ENCODE measurements at regions not wholly inside any gene's neighbourhood (a gene's known extent, or its start where the extent isn't known, plus 50 kb on each side); places are given as distances from the start of the nearest gene placed in this dataset.

DNA sequence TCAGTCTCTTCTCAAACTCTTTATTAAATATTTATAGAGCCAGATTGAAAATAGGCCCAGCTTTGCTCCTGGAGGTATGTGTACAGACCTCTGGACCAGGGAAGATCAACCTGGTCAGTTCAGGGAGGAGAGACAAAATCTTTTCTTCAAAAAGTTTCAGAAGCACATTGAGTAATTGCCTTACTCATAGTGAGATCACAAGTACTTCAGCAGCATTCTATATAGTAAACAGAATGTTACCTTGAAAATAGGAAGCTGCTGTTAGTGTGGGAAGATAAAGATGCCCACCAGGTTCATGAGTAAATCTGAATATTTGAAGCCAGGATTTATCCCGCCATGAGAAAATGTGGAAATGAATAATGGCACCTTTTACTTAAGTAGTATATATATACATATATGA, 665.9 kb upstream of the CITED2 start:
- no peak for DNase-seq (ENCODE audit: insufficient read length, low spot score)
- FAIRE-seq = peak; percentile 20
- no peak for TF ChIP-seq POLR2A (IDR thresholded peaks at IDR 0.05; ENCODE audit: low read depth, low read length)

DNA sequence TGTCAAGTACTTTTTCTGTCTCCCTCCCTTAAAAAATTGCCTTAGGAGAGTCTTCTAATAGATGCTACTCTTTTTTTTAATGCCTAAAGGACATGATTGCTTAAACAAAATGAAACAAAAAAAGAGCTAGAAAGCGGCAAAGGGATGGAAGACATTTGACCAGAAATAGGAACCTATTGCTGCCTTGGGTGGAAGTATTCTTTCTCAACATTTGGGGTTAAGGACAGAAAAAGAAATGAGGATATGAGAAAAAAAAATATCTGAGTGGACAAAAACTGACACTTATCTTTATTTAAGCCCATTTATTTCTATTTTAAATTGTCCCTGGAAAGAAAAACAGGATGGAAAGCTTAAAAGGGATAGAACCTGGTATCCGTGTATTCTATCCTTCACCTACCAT, 664.9 kb upstream of the CITED2 start:
- no peak for TF ChIP-seq POLR2A (IDR thresholded peaks at IDR 0.05; ENCODE audit: low read depth, low read length)
- no peak for FAIRE-seq
- DNase-seq (ENCODE audit: insufficient read length, low spot score) = no peak

DNA sequence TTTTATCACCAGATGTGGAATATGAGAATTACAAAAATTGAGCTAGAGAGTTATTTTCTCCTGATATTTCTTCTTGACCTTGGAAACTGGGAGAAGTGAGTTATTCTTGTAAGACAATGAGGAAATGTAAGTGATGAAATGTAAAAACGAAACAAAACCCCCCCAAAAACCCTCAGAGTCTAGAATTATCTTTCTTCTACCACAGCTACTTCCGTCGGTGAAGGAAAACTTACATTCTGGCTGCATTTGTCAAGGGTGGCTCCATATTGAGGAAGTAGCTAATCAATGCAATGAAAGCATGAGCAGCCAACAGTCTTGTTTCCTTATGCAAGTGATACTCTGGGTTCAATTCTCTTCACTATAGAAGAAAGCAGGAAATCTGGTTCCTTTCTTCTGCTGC, 661.7 kb upstream of the CITED2 start:
- no peak for FAIRE-seq
- TF ChIP-seq POLR2A (IDR thresholded peaks at IDR 0.05; ENCODE audit: low read depth, low read length) = no peak
- DNase-seq (ENCODE audit: insufficient read length, low spot score) = no peak

DNA sequence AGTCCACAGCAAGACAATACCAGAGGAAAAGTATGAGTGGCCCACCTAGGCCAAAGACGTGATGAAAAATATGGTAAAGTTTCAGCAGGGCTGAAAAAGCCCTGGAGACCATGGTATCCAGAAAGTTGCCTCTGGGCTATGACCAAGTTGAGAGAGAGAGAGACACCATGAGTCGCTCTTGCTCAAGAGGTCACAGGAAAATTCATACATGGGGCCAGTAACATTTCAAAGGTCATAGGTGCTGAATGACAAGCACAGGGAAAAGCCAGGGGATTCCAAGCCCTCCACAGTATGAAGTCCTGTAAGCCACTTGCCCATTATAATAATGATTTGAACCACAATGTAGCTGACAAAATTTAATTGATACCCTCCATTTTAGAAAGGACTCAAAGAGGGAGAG, 657.7 kb upstream of the CITED2 start:
- no peak for TF ChIP-seq POLR2A (IDR thresholded peaks at IDR 0.05; ENCODE audit: low read depth, low read length)
- DNase-seq (ENCODE audit: insufficient read length, low spot score) = no peak
- FAIRE-seq = no peak

DNA sequence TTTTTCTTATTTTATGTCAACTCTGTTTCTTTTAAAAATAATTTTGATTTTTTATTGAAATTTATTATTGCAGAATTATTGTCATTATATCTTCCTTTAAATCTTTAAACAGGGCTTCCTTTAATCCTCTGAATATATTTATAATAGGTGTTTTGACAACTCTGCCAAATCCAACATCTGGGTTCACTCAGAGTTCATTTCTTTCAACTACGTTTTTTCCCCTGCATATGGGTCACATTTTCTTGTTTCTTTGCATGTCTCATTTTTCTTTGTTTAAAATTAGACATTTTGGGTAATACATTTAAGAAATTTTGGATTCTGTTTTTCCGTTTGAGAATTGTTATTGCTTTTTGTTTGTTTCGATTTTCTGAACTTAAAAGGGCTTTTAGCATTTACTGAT, 655.1 kb upstream of the CITED2 start:
- FAIRE-seq (no peak), DNase-seq (ENCODE audit: insufficient read length, low spot score) (no peak)
- no peak for TF ChIP-seq POLR2A (IDR thresholded peaks at IDR 0.05; ENCODE audit: low read depth, low read length)

DNA sequence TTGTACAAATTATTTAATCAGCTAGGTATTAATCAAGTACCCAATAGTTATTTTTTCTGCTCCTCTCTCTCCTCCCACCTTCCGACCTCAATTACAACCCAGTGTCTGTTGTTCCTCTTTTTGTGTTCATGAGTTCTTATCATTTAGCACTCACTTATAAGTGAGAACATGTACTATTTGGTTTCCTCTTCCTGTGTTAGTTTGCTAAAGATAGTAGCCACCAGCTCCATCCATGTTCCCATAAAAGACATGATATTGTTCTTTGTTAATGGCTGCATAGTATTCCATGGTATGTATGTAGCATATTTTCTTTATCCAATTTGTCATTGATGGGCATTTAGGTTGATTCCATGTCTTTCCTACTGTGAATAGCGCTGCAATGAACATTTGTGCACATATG, 652.8 kb upstream of the CITED2 start:
- DNase-seq (ENCODE audit: insufficient read length, low spot score) (no peak), FAIRE-seq (no peak)
- no peak for TF ChIP-seq POLR2A (IDR thresholded peaks at IDR 0.05; ENCODE audit: low read depth, low read length)

DNA sequence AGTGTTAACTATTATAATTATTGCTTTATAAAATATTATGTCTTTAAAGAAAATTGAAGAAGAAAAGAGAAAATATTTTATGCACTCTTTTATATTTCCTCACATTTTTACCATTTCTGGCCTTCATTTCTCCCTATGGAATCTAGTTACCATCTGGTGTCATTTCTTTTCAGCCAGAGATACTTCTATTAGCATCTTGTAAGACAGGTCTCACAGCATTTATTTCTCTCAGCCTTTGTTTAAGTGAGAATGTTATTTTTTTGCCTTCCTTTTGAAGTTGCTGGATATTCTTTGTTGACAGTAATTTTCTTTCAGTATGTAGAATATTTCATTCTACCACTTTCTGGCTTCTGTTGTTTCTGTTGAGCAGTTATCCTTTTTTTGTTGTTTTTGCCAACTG, 652.1 kb upstream of the CITED2 start:
- no peak for TF ChIP-seq POLR2A (IDR thresholded peaks at IDR 0.05; ENCODE audit: low read depth, low read length)
- no peak for FAIRE-seq
- no peak for DNase-seq (ENCODE audit: insufficient read length, low spot score)

DNA sequence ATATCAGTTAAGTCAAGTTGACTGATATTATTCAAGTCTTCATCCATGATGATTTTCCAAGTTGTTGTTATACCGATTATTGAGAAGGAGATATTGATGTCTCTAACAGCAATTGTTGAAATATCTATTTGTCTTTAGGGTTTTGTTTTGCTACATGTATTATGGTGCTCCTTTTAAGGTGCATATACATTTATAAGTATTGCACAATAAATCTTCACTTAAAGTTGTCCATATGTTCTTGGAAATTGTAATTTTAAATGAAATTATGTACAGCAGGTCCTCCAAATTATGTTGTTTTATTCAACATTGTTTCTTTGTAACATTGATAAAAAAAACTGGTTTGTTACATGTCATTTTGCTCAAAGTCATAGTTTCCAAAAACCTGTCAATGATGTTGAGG, 650.7 kb upstream of the CITED2 start:
- DNase-seq (ENCODE audit: insufficient read length, low spot score) (no peak), FAIRE-seq (no peak)
- TF ChIP-seq POLR2A (IDR thresholded peaks at IDR 0.05; ENCODE audit: low read depth, low read length) = no peak

DNA sequence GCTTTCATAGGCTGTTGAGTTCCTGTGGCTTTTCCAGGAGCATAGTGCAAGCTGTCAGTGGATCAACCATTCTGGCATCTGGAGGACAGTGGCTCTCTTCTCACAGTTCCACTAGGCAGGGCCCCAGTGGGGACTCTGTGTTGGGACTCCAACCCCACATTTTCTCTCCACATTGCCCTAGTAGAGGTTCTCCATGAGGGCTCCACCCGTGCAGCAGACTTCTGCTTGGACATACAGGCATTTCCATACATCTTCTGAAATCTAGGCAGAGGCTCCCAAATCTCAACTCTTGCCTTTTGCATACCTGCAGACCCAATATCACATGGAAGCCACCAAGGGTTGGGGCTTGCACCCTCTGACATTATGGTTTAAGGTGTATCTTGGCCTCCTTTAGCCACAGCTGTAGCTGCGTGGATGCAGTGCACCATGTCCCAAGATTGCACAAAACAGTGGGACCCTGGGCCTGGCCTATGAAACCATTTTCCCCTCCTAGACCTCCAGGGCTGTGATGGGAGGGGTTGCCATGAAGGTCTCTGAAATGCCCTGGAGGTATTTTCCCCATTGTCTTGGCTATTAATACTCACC, 645.9 kb upstream of the CITED2 start:
- FAIRE-seq = no peak
- DNase-seq (ENCODE audit: insufficient read length, low spot score) = no peak
- TF ChIP-seq POLR2A (IDR thresholded peaks at IDR 0.05; ENCODE audit: low read depth, low read length) = no peak

DNA sequence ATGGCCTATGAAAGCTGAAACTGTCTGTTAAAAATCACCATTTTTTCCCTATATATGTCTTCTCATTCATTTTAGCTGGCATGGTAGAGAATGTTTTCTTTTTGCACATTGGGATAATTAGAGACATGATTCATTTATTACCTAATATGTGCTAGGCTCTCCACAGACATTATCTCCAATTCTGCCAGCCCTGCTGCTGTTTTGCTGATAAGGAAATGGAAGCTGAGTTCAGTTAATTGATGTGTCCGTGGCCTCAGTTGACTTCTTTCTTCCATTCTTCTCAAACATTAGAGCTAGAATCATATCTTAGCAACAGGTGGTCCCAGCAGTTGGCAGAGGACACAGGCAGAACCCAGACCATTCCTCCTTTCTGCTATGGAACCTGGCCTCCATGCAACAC, 644.1 kb upstream of the CITED2 start:
- FAIRE-seq (no peak), DNase-seq (ENCODE audit: insufficient read length, low spot score) (no peak)
- no peak for TF ChIP-seq POLR2A (IDR thresholded peaks at IDR 0.05; ENCODE audit: low read depth, low read length)

DNA sequence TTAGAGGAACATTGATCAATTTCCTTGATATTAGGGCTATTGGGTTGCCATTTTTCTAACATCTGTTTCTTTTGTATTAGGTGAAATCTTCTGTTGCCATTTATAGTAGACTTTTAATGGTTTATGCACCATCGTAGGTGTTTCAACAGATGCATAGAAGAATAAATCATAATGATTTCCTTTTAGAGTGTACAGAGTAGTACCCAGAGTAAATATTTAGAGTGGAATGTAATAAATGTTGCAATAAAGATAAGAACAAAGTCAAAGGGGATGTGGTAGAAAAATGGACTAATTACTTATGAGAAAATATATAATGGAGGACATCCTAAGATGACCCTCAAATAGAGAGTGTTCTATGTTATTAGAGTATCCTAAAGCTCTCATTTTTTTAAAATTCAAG, 643.0 kb upstream of the CITED2 start:
- no peak for FAIRE-seq
- DNase-seq (ENCODE audit: insufficient read length, low spot score) = no peak
- TF ChIP-seq POLR2A (IDR thresholded peaks at IDR 0.05; ENCODE audit: low read depth, low read length) = no peak

DNA sequence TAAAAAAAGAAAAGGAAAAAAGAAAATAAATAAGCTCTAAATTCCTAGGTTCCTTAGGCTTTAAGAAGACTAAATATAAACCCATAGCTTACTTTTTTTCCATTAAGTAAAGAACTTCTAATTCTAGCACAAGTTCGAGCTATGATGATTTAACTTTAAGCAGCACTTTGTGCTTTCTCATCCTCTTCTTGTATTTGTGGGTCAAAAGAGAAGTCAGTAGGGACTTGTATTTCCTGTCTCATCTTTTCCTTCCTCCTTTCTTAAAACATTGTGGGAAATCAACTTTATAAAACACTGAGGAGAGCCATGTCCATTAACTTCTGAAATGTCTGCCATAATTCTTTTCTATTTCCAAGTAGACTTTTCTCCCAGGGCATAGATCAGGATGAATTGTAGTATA, 637.7 kb upstream of the CITED2 start:
- DNase-seq (ENCODE audit: insufficient read length, low spot score) (no peak), FAIRE-seq (no peak)
- TF ChIP-seq POLR2A (IDR thresholded peaks at IDR 0.05; ENCODE audit: low read depth, low read length) = no peak

DNA sequence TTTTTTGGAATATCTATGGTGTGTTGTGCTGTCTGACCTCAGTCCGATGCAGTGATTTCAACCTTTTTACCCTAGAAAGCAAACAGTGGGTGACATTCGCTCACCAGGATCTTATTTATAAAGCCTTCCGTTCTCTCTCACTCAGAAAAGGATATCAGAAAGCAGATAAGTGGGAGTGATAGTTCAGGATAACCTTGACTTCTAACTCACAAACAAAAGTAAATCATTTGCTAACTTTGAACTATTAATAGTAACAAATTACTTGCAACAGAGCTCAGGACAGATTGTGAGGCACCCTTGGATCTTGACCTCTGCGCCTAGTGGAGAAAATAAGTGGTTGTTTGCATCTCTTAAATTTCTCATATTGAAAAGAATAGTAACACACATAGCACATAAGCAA, 637.1 kb upstream of the CITED2 start:
- no peak for TF ChIP-seq POLR2A (IDR thresholded peaks at IDR 0.05; ENCODE audit: low read depth, low read length)
- no peak for DNase-seq (ENCODE audit: insufficient read length, low spot score)
- no peak for FAIRE-seq

DNA sequence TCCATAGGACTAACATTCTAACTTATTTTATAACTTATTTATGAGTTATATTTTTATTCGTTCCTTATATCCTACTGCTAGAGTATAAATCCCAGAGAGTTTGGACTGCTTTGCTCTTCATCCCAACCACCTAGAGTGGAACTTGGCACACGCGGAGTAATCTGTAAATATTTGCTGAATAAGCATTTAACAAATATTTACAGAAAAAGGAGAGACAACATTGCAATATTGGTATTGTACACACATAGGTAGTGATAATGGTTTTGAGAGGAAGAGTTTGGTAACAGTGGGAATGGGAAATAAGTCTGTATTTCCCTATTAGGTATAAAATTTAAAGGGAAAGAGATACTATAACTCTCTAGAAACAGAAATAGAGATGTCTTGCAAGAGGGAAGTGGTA, 634.8 kb upstream of the CITED2 start:
- TF ChIP-seq POLR2A (IDR thresholded peaks at IDR 0.05; ENCODE audit: low read depth, low read length) = no peak
- FAIRE-seq (no peak), DNase-seq (ENCODE audit: insufficient read length, low spot score) (no peak)

DNA sequence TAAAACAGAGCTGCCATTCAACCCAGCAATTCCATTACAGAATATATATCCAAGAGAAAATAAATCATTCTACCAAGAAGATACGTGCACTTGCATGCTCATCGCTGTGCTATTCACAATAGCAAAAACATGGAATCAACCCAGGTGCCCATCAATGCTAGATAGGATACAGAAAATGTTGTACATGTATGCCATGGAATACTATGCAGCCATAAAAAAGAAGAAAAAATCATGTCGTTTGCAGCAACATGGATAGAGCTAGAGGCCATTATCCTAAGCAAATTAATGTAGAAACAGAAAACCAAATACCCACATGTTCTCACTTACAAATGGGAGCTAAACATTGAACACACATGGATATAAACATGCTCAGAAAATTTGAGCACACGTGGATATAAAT, 633.1 kb upstream of the CITED2 start:
- DNase-seq (ENCODE audit: insufficient read length, low spot score) (no peak), FAIRE-seq (no peak)
- no peak for TF ChIP-seq POLR2A (IDR thresholded peaks at IDR 0.05; ENCODE audit: low read depth, low read length)

DNA sequence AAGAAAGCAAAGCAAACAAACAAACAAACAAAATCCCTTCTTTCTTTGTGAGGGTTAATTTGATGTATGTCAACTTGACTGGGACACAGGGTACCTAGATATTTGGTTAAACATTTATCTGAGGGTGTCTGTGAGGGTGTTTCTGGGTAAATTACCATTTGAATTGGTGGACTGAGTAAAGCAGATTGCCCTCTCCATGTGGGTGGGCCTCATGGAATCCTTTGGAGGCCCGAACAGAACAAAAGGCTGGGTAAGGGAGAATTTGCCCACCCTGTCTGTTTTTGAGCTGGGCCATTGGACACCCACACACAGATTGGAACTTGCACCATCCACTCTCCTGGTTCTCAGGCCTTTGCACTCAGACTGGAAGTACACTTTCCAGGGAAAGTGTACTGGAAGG, 628.8 kb upstream of the CITED2 start:
- TF ChIP-seq POLR2A (IDR thresholded peaks at IDR 0.05; ENCODE audit: low read depth, low read length) = no peak
- DNase-seq (ENCODE audit: insufficient read length, low spot score) = no peak

More for the DNA sequence above, 628.8 kb upstream of the CITED2 start:
- FAIRE-seq = no peak

Measured in H54 (cell line).